GM12878 (cell line): ENCODE measurements at regions not wholly inside any gene's neighbourhood (a gene's known extent, or its start where the extent isn't known, plus 50 kb on each side); places are given as distances from the start of the nearest gene placed in this dataset.

Source experiments
- CHD2 ChIP-seq: IDR thresholded peaks from 2 replicates; pipeline ENCODE4 v1.6.1; 2011; ENCODE audit warnings: low read depth, low read length, improper control_type of control experiment, borderline replicate concordance
- DPF2 ChIP-seq: fragments of 450-650 bp; IDR thresholded peaks from 2 replicates; pipeline ENCODE4 v1.6.1; 2017; ENCODE audit warnings: mild to moderate bottlenecking
- EP300 ChIP-seq, 2 experiments: fragments of 150-350 bp in 1 of 2; IDR thresholded peaks; 2 replicates each; pipeline ENCODE4 v1.6.1; 2011 to 2012; ENCODE audit warnings: low read depth in 2 of 2, low read length in 2 of 2, borderline replicate concordance in 1 of 2, improper control_type of control experiment in 1 of 2, inconsistent platforms in 1 of 2; ENCODE audit not compliant: control insufficient read depth in 1 of 2
- POLR2AphosphoS2 ChIP-seq: IDR thresholded peaks from 2 replicates; pipeline ENCODE4 v1.6.1; 2011; ENCODE audit warnings: low read depth, mild to moderate bottlenecking, low read length, improper control_type of control experiment, moderate library complexity
- SIX5 ChIP-seq: IDR thresholded peaks from 2 replicates; pipeline ENCODE4 v1.6.1; 2011; ENCODE audit warnings: mild to moderate bottlenecking, low read depth, low read length, moderate library complexity; ENCODE audit not compliant: severe bottlenecking
- ZBTB4 ChIP-seq: fragments of 450-650 bp; formaldehyde crosslinking; IDR thresholded peaks from 2 replicates; pipeline ENCODE4 v1.4.0; 2022; ENCODE audit warnings: mild to moderate bottlenecking, moderate library complexity
- TF ChIP-seq, protein P1 (sequence below): fragments of 450-650 bp; formaldehyde crosslinking; IDR thresholded peaks from 2 replicates; pipeline ENCODE4 v1.4.0; 2020; ENCODE audit warnings: mild to moderate bottlenecking, moderate library complexity
- TF ChIP-seq, protein P2 (sequence below): fragments of 450-650 bp; IDR thresholded peaks from 2 replicates; pipeline ENCODE4 v1.6.1; 2017; ENCODE audit warnings: antibody characterized with exemption, mild to moderate bottlenecking, moderate library complexity

DNA sequence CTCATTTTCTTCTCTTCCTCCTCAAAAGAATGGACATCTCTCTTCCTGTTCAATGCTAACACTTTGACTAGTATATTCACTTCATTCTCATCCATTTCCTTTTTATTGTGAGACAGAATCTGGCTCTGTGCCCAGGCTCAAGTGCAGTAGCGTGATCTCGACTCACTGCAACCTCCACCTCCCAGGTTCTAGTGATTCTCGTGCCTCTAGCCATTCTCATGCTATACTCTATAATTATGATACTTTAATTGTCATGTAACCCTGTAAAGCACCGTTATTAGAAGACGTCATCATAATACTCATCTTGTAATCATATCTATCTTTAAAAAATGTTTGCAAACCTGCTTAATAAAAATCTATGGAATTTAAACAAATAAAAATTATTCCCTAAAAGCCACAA lies 107.0 kb downstream of the SHOX2 start (continued):
- TF ChIP-seq, protein P1, sequence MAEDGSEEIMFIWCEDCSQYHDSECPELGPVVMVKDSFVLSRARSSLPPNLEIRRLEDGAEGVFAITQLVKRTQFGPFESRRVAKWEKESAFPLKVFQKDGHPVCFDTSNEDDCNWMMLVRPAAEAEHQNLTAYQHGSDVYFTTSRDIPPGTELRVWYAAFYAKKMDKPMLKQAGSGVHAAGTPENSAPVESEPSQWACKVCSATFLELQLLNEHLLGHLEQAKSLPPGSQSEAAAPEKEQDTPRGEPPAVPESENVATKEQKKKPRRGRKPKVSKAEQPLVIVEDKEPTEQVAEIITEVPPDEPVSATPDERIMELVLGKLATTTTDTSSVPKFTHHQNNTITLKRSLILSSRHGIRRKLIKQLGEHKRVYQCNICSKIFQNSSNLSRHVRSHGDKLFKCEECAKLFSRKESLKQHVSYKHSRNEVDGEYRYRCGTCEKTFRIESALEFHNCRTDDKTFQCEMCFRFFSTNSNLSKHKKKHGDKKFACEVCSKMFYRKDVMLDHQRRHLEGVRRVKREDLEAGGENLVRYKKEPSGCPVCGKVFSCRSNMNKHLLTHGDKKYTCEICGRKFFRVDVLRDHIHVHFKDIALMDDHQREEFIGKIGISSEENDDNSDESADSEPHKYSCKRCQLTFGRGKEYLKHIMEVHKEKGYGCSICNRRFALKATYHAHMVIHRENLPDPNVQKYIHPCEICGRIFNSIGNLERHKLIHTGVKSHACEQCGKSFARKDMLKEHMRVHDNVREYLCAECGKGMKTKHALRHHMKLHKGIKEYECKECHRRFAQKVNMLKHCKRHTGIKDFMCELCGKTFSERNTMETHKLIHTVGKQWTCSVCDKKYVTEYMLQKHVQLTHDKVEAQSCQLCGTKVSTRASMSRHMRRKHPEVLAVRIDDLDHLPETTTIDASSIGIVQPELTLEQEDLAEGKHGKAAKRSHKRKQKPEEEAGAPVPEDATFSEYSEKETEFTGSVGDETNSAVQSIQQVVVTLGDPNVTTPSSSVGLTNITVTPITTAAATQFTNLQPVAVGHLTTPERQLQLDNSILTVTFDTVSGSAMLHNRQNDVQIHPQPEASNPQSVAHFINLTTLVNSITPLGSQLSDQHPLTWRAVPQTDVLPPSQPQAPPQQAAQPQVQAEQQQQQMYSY (CRISPR knock-in tag): no peak
- TF ChIP-seq, protein P2, sequence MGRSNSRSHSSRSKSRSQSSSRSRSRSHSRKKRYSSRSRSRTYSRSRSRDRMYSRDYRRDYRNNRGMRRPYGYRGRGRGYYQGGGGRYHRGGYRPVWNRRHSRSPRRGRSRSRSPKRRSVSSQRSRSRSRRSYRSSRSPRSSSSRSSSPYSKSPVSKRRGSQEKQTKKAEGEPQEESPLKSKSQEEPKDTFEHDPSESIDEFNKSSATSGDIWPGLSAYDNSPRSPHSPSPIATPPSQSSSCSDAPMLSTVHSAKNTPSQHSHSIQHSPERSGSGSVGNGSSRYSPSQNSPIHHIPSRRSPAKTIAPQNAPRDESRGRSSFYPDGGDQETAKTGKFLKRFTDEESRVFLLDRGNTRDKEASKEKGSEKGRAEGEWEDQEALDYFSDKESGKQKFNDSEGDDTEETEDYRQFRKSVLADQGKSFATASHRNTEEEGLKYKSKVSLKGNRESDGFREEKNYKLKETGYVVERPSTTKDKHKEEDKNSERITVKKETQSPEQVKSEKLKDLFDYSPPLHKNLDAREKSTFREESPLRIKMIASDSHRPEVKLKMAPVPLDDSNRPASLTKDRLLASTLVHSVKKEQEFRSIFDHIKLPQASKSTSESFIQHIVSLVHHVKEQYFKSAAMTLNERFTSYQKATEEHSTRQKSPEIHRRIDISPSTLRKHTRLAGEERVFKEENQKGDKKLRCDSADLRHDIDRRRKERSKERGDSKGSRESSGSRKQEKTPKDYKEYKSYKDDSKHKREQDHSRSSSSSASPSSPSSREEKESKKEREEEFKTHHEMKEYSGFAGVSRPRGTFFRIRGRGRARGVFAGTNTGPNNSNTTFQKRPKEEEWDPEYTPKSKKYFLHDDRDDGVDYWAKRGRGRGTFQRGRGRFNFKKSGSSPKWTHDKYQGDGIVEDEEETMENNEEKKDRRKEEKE: no peak
- no peak for TF ChIP-seq POLR2AphosphoS2
- no peak for TF ChIP-seq EP300 (IDR thresholded peaks at IDR 0.05; ENCODE audit: borderline replicate concordance in 1 of 2, control insufficient read depth in 1 of 2, low read depth in 2 of 2, low read length in 2 of 2)
- TF ChIP-seq ZBTB4: no peak
- TF ChIP-seq CHD2: no peak
- TF ChIP-seq SIX5: no peak
- TF ChIP-seq DPF2: no peak
